ENCODE measurements at regions not wholly inside any gene's neighbourhood (a gene's known extent, or its start where the extent isn't known, plus 50 kb on each side); places are given as distances from the start of the nearest gene placed in this dataset.
"Not testable (repeated sequence)": the region's sequence is repeated elsewhere in the genome, so short reads cannot be mapped to it uniquely, and the experiment has no call there.

- no peak for DNase-seq
Measured at GRCh38 chr11:44361813-44362212, 51.9 kb upstream of the ALX4 start.

- DNase-seq = no peak
Measured at GRCh38 chr11:44363116-44363515, 53.2 kb upstream of the ALX4 start.

DNA sequence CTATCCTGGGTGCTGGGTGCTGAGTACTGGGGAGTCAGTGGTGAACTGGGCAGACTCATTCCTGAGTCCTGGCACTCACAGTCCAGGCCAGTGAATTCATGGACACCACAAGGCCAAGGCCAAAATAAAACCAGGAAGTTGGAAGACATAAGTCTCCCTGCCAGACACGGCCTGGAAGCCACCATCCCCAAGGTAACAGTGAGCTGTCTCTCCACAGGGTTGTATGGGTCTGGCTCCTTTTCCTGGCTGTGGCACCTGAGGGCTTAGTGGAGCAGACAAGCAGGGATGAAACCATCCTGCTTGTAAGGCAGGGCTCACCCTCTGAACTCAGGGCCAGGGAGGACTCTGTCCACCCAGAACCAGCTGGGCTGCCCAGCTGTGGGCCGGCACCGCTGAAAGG lies 54.7 kb upstream of the ALX4 start:
- no peak for DNase-seq

- DNase-seq = no peak
Measured at GRCh38 chr11:44365616-44366015, 55.7 kb upstream of the ALX4 start.

DNA sequence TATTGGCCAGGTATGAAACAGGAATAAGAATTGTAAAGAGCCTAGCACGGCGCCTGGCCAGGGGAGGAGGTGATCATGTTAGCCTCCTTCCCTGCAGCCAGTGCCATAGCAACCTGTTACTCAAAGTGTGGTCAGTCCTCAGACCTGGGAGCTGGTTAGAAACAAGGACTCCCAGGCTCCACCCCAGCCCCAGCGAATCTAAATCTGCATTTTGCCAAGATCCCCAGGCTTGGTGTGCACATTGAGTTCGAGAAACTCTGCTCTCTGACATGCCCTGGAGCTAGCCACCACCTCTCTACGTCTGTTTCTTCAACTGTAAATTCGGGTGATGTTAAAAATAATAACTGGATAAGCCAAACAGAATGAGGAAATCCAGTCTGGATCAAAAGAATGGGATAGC lies 56.1 kb upstream of the ALX4 start:
- no peak for DNase-seq

GRCh38 chr11:44366741-44367140 lies 56.8 kb upstream of the ALX4 start:
- DNase-seq = peak; percentile 2

GRCh38 chr11:44367452-44367851 lies 57.5 kb upstream of the ALX4 start:
- DNase-seq = no peak

GRCh38 chr11:44368886-44369285 lies 58.9 kb upstream of the ALX4 start:
- no peak for DNase-seq

DNA sequence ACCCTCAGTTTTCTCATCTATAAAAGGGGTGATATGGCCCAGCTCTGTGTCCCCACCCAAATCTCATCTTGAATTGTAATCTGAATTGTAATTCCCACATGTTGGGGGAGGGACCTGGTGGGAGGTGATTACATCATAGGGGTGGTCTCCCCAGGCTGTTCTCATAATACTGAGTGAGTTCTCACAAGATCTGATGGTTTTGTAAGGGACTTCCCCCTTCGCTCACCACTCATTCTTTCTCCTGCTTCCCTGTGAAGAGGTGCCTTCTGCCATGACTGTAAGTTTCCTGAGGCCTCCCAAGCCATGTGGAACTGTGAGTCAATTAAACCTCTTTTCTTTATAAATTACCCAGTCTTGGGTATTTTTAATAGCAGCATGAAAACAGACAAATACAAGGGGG lies 61.1 kb upstream of the ALX4 start:
- DNase-seq = not testable (repeated sequence)

DNA sequence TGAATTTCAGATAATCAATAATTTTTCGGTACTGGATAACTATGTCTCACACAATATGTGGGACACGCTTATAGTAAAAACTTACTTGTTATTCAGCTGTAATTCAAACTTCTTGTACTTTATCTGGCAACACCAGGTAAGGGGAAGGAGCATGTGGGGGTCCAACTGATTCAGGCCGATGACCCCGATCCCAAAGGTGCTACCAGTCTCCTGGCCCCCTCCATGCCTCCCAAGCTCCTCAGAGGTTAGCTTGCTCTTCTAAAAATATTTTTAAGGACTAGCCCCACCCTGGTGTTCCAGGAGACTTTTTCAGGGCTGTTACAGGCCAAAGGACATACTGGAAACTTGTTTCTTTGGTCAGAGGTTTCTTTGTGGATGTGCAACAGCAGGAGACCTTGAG lies 61.8 kb upstream of the ALX4 start:
- DNase-seq = no peak

GRCh38 chr11:44372989-44373388 lies 63.0 kb upstream of the ALX4 start:
- no peak for DNase-seq

DNA sequence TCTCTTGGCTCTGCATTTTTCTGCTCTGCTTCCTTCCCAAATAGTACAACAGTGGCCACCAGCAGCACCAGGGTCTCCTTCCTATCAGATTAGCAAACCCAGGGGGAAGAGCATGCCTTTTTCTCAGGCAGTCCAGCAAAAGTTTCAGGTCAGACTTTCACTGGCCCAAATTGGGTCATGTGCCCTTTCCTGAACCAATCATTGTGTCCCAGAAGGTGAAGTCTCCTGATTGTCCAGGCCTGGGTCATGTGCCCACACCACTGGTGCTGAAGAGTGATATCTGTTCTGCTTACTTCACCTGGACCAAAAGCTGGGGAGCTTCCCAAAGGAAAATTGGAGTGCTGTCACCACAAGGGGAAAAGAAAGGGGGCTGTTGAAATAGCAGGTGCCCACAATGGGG lies 64.1 kb upstream of the ALX4 start:
- DNase-seq = no peak

DNA sequence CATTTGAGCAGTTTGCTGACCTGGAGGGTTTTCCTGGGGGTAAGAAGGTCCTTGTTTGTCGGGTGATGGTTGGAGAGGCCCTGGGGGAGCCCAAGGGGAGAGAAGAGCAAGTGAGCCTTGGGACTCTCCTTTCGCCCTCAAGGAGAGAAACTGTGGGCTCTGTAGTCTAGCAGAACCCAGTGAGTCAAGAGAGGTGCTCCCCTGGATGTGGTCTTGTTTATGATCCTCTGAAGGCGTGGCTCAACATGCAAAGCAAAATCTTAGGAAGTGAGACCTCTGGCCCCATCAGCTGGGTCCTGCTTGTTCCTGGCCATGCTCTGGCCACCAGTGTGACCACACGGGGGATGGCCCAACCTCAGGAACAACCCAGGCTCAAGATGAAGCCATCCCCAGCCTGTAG lies 66.5 kb upstream of the ALX4 start:
- no peak for DNase-seq

DNA sequence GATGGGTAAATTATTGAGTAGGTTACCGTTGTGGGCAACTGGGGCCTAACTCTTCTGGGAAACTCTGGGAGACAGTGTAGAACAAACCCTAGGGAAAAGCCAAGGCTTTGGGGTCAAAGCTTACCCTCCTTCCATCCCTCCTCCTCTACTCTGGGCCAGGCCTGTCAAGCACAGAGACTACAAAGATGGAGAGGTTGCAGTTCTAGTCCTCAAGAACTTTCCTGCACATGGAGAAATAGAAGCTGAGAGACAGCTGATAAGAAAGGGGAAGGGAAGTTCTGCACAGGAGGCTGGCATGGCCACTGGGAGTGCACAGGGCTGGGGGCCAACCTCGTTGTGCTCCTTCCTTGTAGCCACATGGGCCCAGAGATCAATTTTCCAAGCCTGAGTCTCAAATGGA lies 67.2 kb upstream of the ALX4 start:
- no peak for DNase-seq

- DNase-seq = no peak
Measured at GRCh38 chr11:44377914-44378321, 68.0 kb upstream of the ALX4 start.

DNA sequence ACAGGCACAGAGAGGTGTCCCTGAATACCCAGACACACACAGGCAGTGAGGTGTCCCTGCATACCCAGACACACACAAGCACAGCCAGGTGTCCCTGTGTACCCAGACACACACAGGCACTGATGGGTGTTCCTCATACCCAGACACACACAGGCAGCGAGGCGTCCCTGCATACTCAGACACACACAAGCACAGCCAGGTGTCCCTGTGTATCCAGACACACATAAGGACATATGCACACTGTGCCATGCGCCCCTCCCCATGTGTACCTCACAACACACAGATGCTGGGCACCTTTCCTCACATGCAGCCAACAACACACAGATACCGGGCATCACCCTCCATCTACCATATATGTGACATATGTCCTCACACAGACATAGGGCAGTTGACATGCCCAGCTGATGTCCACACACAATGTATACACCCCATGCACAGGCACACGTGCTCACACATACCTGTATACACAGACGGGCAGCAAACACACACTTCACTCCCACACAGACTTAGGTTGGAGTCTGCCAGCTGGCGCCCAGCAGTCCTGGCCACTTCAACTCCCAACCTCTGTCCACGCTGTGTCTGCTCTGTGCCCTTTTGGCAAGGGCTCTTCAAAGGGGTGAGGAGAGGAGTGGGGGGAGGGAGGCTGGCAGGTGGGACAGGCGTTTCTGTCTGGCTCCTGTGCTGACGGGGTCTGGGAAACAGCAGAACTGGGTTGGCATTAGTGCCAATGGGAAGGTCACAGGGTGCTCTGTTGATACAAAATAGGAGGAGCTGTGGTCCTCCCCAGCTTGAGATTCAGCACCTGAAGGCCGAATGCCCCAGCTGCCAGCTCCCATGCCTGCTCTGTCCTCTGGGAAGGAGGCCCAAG lies 69.4 kb upstream of the ALX4 start:
- DNase-seq = peak; percentile 50

GRCh38 chr11:44380009-44380313 lies 70.0 kb upstream of the ALX4 start:
- peak; percentile 50 for DNase-seq

- no peak for DNase-seq
Measured at GRCh38 chr11:44380820-44381219, 70.9 kb upstream of the ALX4 start.

- no peak for DNase-seq
Measured at GRCh38 chr11:44381261-44381660, 71.3 kb upstream of the ALX4 start.

DNA sequence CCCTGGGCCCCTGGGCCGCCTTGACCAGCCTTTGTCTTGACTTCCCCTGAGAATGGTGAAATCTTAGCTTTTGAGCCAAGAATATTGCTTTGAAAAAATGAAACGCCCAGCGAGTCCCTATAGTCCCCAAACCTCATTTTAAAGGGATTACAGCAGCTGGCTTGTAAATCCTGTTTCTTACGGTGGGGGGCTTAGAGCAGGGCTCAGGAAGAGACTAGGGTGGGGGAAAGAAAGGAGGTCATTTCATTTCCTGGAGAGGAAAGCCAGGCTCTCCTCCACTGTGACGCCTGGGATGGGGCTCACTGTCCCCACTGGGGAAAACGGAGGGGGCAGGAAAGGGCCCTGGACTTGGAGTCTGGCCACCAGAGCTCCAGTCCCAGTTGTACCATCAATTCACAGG lies 72.2 kb upstream of the ALX4 start:
- DNase-seq = no peak

- DNase-seq = no peak
Measured at GRCh38 chr11:44382656-44383240, 72.8 kb upstream of the ALX4 start.

- DNase-seq = no peak
Measured at GRCh38 chr11:44383246-44383645, 73.3 kb upstream of the ALX4 start.

- DNase-seq = no peak
Measured at GRCh38 chr11:44387415-44387814, 77.5 kb upstream of the ALX4 start.

- no peak for DNase-seq
Measured at GRCh38 chr11:44387825-44388224, 77.9 kb upstream of the ALX4 start.
